Parathyroid adenoma (tissue), 2 donors: ENCODE measurements at regions not wholly inside any gene's neighbourhood (a gene's known extent, or its start where the extent isn't known, plus 50 kb on each side); places are given as distances from the start of the nearest gene placed in this dataset.

Experiments used
- H2AFZ ChIP-seq: fragments of 300-600 bp; sonication (generic); one replicate; pipeline ENCODE4 v1.7.0; 2017; ENCODE audit warnings: antibody characterized with exemption, mild to moderate bottlenecking
- H3K27ac ChIP-seq: fragments of 300-600 bp; sonication (generic); one replicate; pipeline ENCODE4 v1.7.0; 2017
- H3K27me3 ChIP-seq: fragments of 300-600 bp; sonication (generic); one replicate; pipeline ENCODE4 v1.7.0; 2017; ENCODE audit warnings: low read length; ENCODE audit not compliant: control insufficient read depth, insufficient read depth
- H3K36me3 ChIP-seq: fragments of 300-600 bp; sonication (generic); one replicate; pipeline ENCODE4 v1.7.0; 2017; ENCODE audit warnings: low read length; ENCODE audit not compliant: control insufficient read depth, insufficient read depth
- H3K4me1 ChIP-seq: fragments of 300-600 bp; sonication (generic); one replicate; pipeline ENCODE4 v1.7.0; 2017; ENCODE audit warnings: control low read depth
- H3K4me2 ChIP-seq: fragments of 300-600 bp; sonication (generic); one replicate; pipeline ENCODE4 v1.7.0; 2017; ENCODE audit warnings: low read length
- H3K4me3 ChIP-seq: fragments of 300-600 bp; sonication (generic); one replicate; pipeline ENCODE4 v1.7.0; 2017; ENCODE audit warnings: low read depth, low read length
- H3K79me2 ChIP-seq: fragments of 300-600 bp; sonication (generic); one replicate; pipeline ENCODE4 v1.7.0; 2017; ENCODE audit warnings: control low read depth
- H3K9ac ChIP-seq: fragments of 300-600 bp; sonication (generic); one replicate; pipeline ENCODE4 v1.7.0; 2017; ENCODE audit warnings: mild to moderate bottlenecking
- H3K9me3 ChIP-seq: fragments of 300-600 bp; sonication (generic); one replicate; pipeline ENCODE4 v1.7.0; 2017; ENCODE audit warnings: low read length; ENCODE audit not compliant: control insufficient read depth
- TF ChIP-seq, protein P1 (sequence below): fragments of 300-600 bp; sonication (generic); IDR thresholded peaks from one replicate; pipeline ENCODE4 v1.7.0; 2017; ENCODE audit warnings: antibody characterized with exemption, mild to moderate bottlenecking
- donor health status: primary hyperparathyroidism.

DNA sequence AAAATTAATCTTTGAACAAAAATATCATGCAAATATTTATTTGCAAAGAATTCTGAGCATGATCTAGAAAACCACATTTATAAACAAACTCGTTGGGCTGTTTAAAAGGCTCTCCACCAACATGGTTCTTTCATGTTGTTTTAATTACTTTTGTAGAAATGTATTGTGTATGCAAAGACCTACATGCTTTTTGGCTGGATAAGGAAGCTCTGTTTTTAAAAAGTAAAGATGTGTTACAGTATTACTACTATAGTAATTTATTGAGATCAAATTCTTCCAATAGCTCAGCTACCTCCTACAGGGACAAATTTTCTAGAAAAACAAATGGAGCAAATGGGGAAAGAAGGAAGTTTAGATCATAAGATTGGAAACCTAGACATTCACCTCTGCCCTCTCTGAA, 177.5 kb upstream of the TTC29 start:
- Histone ChIP-seq H3K27ac (no peak overlapping the region), H3K4me1 (no peaks in the 10 kb centered on the region), H3K4me2 (no peak overlapping the region), H3K9ac (no peak overlapping the region), H3K4me3 (no peak overlapping the region), H3K36me3 (no peaks in the 10 kb centered on the region), H3K27me3 (no peaks in the 10 kb centered on the region), H3K9me3 (no peaks in the 10 kb centered on the region), H2AFZ (no peak overlapping the region), H3K79me2 (no peaks in the 10 kb centered on the region)
- TF ChIP-seq, protein P1, sequence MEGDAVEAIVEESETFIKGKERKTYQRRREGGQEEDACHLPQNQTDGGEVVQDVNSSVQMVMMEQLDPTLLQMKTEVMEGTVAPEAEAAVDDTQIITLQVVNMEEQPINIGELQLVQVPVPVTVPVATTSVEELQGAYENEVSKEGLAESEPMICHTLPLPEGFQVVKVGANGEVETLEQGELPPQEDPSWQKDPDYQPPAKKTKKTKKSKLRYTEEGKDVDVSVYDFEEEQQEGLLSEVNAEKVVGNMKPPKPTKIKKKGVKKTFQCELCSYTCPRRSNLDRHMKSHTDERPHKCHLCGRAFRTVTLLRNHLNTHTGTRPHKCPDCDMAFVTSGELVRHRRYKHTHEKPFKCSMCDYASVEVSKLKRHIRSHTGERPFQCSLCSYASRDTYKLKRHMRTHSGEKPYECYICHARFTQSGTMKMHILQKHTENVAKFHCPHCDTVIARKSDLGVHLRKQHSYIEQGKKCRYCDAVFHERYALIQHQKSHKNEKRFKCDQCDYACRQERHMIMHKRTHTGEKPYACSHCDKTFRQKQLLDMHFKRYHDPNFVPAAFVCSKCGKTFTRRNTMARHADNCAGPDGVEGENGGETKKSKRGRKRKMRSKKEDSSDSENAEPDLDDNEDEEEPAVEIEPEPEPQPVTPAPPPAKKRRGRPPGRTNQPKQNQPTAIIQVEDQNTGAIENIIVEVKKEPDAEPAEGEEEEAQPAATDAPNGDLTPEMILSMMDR = no peak

GRCh38 chr4:147128787-147129186, 183.1 kb upstream of the TTC29 start:
- Histone ChIP-seq H2AFZ (no peak overlapping the region), H3K79me2 (no peaks in the 10 kb centered on the region), H3K27ac (no peak overlapping the region), H3K9ac (no peak overlapping the region), H3K4me2 (no peak overlapping the region), H3K4me3 (no peak overlapping the region), H3K27me3 (no peaks in the 10 kb centered on the region), H3K9me3 (no peaks in the 10 kb centered on the region), H3K4me1 (no peaks in the 10 kb centered on the region), H3K36me3 (no peaks in the 10 kb centered on the region)
- TF ChIP-seq, protein P1 = no peak

- Histone ChIP-seq H3K79me2 (no peaks in the 10 kb centered on the region), H3K27ac (no peak overlapping the region), H2AFZ (no peak overlapping the region), H3K4me3 (no peak overlapping the region), H3K36me3 (no peaks in the 10 kb centered on the region), H3K9me3 (no peaks in the 10 kb centered on the region), H3K9ac (no peak overlapping the region), H3K4me2 (no peak overlapping the region), H3K27me3 (no peaks in the 10 kb centered on the region), H3K4me1 (no peaks in the 10 kb centered on the region)
- TF ChIP-seq, protein P1 = no peak
Observed at GRCh38 chr4:147129687-147130086, 184.0 kb upstream of the TTC29 start.

DNA sequence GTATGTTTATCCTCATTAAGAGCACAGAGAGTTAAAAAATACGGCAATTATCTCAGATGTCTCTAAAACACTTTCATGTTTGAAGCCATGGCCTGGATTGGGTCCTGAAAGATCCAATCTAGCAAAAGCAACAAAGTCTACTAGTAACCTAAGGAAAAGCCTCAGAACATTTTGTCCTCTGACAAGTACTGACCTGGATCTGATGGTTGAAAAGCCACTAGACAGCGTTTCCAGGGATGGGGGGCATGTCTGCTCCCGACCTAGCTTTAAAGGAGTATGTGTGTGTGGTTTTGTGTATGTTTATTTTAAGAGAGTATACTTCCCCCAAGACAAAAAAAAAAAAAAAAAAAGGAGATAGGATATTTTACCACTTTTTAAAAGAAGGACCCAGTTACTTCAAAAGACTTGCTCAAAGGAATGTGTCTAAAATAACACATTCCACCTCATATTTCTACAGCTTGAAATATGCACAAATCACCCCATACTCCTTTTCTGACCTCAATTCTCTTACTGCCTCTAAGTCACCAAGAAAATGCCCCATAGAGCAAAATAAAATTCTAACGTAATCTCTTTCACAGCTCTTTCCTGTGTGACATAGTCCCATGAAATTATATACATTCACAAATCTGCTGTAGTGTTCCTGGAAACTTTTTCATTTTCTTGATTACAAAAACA, 189.0 kb upstream of the TTC29 start:
- TF ChIP-seq, protein P1 = no peak

GRCh38 chr4:147136310-147136709, 190.6 kb upstream of the TTC29 start:
- Histone ChIP-seq H3K36me3 (no peaks in the 10 kb centered on the region), H3K9me3 (peaks cover 3% of the 10 kb centered on the region), H2AFZ (no peak overlapping the region), H3K27me3 (no peaks in the 10 kb centered on the region), H3K4me1 (no peaks in the 10 kb centered on the region), H3K4me3 (no peak overlapping the region), H3K79me2 (no peaks in the 10 kb centered on the region), H3K9ac (no peak overlapping the region), H3K27ac (no peak overlapping the region), H3K4me2 (no peak overlapping the region)
- TF ChIP-seq, protein P1 = no peak

More for the DNA sequence above, 189.0 kb upstream of the TTC29 start:
- Histone ChIP-seq H3K36me3 (no peaks in the 10 kb centered on the region), H3K4me2 (no peak overlapping the region), H3K4me3 (no peak overlapping the region), H3K27ac (no peak overlapping the region), H3K9me3 (no peaks in the 10 kb centered on the region), H2AFZ (no peak overlapping the region), H3K79me2 (no peaks in the 10 kb centered on the region), H3K27me3 (no peaks in the 10 kb centered on the region), H3K4me1 (no peaks in the 10 kb centered on the region), H3K9ac (no peak overlapping the region)
